ENCODE measurements at regions not wholly inside any gene's neighbourhood (a gene's known extent, or its start where the extent isn't known, plus 50 kb on each side); places are given as distances from the start of the nearest gene placed in this dataset.
A peak's percentile ranks its signal among the peaks of the same experiment; 100 is the strongest.

DNA sequence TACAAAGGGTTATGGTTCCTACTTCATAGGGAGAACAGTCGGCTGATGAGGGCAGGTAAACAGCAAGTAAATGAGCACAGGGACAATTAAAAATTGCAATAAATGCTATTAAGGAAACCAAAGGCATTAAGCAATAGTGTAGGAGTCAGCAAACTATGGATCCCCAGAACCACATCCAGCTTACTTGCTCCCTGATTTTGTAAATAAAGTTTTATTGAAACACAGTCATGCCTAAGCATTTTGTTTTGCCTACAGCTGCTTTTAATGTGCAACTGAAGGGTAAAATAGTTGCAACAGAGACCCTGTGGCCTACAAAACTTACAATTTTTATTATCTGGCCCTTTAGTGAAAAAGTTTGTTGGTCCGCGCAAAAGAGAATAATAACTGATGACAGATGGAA lies 351.2 kb upstream of the NR2F2 start:
- DNase-seq (ENCODE audit: low spot score in 2 of 2) (no peak), FAIRE-seq (no peak)

DNA sequence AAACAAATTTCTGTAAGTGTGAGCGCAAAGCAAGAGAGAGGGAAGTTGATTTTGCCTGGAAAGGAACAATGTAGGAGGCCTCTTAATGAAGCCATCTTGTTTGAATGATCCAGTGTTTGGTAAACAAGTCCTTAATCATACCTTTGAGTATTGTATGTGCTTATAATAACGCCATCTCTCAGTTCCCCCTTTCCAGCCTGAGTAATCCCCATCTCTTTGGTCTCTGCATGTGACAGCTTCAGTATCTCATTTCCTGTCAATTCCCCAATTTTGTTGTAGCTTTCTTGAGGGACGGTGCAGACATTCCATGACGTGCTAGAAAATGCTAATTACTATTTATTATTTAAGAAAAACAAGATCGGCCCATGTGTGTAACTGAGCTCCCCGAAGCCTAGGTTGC lies 349.3 kb upstream of the NR2F2 start:
- no peak for FAIRE-seq
- no peak for DNase-seq (ENCODE audit: low spot score in 2 of 2)

DNA sequence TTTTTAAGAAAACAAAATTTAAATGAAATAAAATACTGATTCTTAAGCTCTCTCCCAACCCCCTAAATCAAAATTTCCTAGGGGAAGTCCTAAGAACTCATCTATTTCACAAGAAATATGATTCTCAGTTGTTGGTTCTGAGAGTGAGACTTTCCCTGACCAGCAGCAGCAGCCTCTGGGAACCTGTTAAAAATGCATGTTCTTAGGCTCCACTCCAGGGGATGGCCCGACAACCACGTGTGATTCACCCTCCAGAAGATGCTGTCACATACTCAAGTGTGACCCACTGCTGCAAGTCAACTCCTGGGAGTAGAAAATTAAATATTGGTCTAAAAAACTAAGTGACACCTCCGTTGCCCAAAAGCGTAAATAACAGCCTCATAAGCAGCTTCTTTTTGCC lies 343.2 kb upstream of the NR2F2 start:
- DNase-seq (ENCODE audit: low spot score in 2 of 2) = no peak
- FAIRE-seq = no peak

DNA sequence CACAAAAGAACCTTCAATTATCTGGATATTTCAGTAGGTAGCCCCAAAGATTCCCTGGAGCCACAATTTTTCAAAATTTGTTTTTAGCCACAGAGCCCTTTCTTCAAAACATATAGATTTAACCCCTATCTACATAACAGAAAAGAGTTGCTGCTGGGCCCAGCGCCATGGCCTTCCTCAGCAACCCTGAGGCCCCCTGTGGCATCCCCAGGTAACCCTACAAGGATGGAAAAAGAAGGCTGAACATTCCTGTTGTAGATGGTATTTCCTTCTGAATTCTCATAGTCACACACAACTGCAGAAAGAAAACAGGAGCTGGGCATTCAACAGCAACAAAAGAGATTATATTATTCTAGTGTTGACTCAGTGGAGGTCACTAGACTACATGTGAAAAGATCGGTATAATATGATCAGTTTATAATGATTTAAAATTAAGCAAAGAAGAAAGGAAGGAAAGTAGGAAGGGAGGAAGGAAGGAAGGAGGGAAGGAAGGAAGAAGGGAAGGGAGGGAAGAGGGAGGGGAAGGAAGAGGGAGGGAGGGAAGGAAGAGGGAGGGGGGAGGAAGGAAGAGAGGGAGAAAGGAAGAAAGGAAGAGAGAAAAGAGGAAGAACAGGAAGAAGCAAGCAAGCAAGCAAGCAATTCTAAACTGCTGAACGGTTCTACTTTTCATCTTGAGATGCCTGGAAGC lies 342.5 kb upstream of the NR2F2 start:
- FAIRE-seq (no peak), DNase-seq (ENCODE audit: low spot score in 2 of 2) (no peak)

DNA sequence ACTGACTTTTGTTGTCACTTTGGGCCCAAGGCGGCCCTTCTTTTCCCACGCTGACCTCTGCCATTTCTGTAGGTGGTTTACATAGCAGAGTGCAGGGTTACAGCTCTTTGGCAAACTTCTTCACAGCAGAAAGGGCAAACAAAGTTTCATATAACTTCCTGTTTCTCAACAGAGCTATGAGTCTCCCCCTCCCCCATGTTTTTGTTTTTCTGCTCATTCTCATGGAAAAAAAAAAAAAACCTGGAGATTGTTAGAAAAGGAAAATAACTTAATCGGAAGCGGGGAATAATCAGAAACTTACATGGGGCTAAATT lies 342.0 kb upstream of the NR2F2 start:
- DNase-seq (ENCODE audit: low spot score in 2 of 2) (no peak), FAIRE-seq (no peak)

DNA sequence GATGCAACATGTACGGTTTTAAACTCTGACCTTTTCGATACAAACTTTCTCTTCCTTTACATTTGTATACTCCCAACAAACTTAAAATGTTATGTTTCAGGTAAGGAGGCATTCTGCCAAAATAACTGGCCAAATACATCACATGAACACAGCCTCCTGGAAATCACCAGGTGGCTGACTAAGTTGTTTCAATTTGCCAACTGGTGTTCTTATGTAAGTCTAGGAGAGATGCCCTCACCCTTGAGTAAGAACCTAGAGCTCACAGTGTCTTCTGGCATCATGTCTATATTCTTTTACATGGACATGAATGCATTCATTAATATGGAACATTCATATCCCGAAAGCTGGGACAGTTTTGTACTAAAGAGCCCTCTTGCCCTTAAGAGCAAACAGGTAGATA lies 341.1 kb upstream of the NR2F2 start:
- FAIRE-seq (no peak), DNase-seq (ENCODE audit: low spot score in 2 of 2) (no peak)

DNA sequence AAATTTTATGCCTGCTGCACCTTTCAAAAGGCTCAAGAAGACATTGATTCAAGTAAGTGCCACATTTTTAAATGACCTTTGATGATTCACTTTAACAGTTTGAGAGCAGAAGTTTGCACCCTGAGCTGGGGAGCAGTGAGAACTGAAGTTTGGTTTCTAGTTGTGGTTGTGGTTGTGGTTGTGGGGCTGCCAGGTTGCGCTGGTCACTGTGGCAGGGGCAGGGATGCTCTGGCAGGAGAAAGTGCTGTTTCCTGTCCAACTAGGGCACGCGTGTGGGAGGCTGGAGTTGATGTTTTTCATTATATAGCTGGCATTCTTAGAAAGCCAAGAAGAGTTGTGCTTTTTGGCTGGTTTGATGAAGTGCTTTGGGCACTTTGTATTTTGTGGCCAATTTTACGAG lies 339.7 kb upstream of the NR2F2 start:
- FAIRE-seq (no peak), DNase-seq (ENCODE audit: low spot score in 2 of 2) (no peak)

DNA sequence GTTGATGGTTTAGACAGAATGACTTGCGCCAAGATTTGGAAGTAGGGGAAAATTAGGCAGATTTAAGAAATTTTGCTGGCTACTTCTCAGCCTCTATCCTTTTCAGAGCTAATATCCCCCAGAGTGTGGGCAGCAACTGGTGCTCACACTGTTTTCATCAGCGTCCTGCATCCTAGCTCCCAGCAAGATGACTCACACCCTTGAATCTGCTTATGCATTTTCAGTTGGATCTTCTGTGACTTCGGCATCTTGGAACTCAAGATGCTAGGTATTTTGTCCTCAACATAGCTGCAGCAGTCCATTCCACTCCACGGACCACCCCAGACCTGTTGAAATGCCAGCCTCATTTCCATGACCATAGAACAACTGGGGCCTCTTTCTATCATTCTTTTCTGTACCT lies 336.1 kb upstream of the NR2F2 start:
- DNase-seq (ENCODE audit: low spot score in 2 of 2) = no peak
- FAIRE-seq = no peak

DNA sequence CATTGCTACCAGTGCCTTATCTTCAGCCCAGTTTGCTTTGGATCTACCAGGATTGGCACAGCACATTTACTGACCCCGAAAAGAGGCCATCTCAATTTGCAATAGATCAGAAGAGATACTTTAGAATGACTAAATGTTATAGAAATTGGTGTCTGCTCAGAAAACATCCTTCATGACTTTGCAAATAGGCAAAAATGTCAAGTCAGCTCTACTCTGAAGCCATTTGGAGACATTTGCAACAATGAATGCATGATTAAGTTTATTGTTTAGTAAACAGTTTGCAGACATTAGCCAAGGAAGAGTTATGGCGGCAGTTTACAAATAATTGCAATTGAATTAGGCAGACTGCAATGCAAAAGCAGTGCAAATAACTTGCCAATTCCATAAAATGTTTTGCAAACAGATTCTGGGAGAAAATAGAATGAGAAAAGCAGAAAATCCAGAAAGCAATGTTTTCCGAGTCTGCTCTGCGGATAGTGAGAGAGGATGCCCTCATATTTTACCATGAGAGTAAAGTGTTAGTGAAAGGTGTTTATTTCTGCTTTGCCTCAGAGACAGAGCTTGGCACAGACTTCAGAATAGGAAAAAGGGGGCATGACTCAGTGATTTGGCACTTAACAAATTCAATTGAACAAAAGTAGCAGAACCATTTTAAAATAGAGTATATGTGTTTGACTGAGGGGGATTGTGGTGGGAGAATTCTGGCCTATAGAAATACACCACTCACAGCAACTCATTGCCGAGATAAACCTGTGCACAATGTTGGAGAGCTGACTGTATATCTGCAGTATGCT lies 334.9 kb upstream of the NR2F2 start:
- no peak for DNase-seq (ENCODE audit: low spot score in 2 of 2)
- FAIRE-seq = no peak

DNA sequence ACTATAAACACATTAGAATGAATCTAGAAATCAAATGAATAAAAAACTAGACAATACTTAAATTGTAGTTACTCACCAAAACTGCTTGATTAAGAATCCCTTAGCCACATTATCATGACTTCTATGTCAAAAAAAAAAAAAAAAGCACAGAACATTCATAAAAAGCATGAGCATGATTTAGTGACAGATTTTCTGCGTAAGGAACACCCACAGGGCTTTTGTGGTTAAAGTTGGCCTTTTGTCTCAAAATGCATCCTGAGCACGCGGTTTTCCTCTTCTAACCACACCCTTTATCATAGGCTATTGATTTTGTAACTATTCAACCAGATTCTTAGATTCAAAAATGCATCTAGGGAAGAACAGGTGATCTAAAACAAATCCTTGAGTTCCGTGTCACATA lies 334.0 kb upstream of the NR2F2 start:
- FAIRE-seq (no peak), DNase-seq (ENCODE audit: low spot score in 2 of 2) (no peak)

DNA sequence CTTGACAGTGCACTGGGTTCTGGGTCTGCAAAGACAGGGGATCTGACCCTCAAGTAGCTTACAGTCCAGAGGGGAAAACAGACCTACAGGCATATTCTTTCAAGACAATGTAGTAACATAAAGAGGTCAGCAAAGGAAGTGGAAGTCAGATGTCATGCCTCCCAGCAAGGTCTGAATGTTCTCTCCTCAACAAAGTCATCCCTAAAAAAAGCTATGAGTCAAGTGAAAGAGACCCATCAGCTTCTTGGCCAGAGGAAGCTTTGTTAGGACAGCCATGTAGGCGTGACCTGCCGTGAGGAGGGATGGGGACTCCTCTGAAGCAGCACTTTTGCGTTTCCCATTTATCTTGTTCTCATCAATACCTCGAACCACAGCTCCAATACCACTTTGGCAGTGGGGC lies 331.6 kb upstream of the NR2F2 start:
- DNase-seq (ENCODE audit: low spot score in 2 of 2) (no peak), FAIRE-seq (no peak)

DNA sequence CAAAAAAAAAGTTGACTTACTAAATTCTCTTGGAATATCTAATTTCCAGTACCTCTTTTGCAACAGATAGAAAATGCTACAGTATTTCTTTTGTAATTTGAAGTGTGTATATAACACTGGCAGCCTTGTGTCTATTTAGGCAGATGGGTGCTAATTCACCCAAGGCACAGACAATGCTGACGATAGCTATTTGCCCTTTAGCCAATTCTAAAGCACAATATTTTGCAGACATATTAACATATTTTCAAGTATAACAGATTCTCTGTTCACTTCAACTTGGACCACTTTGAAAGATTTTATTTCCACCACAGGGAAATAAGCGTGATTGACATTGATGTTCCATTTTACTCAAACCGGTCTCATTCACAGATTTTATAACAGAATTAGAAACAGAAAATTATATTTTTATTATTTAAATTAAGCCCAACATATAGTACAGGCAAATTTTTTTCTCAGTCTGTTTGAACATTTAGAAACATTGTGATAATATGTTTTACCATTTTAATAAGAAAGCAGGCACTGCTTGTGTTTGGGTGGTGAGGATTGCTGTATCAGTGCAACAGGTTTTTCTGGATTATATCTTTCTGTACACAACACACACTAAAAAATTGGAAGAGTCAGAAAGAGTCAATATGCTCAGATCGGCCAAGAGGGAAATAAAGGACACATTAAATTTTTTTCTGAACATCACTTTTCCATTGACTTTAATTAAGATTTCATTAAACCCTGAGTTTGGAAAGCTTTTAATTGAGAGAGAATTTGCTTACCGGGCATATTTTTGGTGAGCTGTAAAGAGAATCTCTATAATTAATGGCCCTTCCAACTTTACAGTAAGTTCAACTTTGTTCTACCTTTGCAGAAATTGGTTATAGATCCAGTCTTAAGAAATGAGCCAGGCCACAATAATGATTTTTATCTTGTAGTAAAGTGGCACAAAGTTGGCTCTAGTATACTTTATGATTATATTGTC lies 327.3 kb upstream of the NR2F2 start:
- FAIRE-seq = no peak
- no peak for DNase-seq (ENCODE audit: low spot score in 2 of 2)

DNA sequence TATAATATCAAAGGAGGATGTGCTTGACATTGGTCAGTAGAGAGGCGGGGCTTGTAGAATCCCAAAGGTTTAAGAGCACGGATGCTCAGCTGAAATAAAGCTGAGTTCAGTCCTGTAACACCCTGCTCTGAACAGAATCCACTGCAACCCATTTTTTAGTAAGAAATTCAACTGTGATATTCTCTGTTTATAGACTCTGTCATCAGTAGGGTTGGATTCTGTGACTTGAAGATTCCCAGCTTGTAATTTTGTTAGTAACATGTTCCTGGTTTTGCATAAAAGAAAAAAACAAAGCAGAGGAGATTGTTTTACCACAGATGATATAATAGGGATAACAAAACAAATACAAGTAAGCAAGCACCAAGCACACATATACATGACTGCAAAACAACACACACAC lies 324.6 kb upstream of the NR2F2 start:
- no peak for DNase-seq (ENCODE audit: low spot score in 2 of 2)
- no peak for FAIRE-seq

DNA sequence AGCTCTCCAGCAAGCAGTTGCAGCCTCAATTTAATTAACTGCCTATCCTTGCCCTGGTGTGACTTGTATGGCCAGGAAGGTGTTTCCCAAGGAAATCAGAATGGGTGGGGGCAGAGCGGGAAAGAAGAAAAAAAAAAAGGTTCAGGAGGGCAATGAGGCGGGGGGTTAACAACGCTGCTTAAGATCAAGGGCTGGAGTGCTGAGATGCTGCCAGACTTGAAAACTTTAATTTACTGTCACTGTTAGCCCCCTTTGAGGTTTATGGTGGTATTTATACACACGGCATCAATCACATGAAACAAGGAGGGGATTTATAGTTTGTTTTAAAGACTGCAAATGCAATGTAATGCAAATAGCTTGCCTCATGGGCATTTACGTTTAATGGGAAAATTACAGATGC lies 319.4 kb upstream of the NR2F2 start:
- DNase-seq (ENCODE audit: low spot score in 2 of 2) = no peak
- FAIRE-seq = no peak

DNA sequence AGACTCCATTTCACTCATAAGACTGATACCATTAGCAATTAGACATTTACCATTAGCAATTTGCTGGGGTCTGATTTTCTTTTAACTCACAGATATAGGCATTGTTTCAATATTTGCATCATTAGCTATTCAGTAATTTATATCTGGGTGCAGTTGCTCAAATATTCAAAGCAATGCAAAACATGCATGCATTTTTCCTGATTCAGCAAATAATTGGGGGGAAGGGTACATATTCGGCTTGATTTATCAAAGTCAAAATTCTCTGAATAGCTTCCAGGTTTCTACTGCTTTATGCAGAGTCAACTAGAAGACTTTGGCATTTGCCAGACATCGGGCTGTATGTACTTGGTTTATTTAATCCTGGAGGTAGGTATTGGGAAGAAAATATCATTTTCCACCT lies 315.6 kb upstream of the NR2F2 start:
- FAIRE-seq (no peak), DNase-seq (ENCODE audit: low spot score in 2 of 2) (no peak)

DNA sequence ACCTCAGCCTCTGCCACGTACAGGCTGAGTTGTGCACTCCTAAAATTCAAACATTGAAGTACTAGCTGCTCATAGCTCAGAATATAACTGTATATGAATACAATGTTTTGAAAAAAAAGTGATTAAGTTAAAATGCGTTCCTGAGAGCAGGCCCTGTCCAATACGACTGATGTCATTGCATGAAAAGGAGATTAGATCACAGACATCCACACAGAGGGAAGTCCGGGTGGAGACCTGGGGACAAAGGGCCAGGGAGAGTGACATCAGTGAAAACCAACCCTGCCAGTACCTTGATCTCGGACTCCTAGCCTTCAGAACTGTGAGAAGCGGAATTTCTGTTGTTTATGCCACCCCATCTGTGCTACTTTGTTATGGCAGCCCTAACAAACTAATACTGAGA lies 311.4 kb upstream of the NR2F2 start:
- FAIRE-seq (no peak), DNase-seq (ENCODE audit: low spot score in 2 of 2) (no peak)

DNA sequence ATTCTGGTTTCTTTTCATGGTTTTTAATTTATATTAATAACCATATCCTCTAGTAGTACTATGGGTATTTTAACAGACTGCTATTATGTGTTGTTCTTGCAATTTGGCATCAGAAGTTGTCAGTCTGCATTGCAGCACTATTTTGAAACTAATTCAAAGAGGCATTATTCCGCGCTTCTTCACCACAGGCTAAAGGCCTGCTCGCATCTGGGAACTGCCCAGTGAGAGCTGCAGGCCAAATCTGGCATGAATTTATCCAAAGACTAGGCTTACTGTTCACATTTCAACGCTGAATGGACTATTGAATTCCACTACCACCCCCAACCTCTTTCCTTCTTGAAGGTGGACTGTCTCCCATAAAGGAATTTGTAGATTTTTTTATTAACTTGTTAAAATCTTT lies 310.4 kb upstream of the NR2F2 start:
- FAIRE-seq (peak; percentile 92), DNase-seq (ENCODE audit: low spot score in 2 of 2) (peak in 1 of 2 donors; percentile 17)

DNA sequence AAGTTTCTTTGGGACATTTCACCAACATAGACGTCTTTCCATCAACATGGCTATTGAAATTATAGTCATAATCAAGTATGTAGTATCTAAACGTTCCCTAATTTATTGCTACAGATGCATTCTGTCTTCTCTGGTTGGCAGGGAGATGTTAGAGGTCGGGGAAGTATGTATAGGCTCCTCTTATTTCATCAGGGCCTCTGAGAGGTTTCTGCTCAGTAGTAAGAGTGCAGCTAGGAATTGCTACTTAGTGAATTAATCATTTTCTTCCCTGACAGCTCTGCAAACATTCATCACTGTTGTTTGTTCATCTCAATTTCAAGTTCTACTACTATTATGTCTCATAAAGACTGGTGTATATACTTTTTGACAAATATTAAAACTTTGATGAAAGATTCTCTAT lies 309.7 kb upstream of the NR2F2 start:
- no peak for DNase-seq (ENCODE audit: low spot score in 2 of 2)
- FAIRE-seq = no peak

DNA sequence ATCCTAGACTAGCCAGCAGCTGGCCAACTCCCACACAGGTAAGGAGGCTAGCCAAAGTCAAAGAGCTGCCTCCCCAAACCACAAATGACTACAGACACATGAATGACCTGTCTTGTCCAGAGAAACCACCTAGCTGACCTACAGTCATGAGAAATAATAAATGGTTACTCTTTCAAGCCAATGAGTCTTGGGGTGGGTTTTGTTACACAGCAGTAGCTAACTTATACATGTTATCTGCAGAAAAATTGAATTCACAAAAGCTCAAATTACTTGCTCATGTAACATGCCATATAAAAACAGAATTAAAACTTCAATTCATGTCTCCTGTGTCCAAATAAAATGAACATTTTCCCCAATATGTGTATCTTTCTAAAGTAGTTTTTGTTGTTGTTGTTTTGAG lies 307.4 kb upstream of the NR2F2 start:
- FAIRE-seq (no peak), DNase-seq (ENCODE audit: low spot score in 2 of 2) (no peak)

DNA sequence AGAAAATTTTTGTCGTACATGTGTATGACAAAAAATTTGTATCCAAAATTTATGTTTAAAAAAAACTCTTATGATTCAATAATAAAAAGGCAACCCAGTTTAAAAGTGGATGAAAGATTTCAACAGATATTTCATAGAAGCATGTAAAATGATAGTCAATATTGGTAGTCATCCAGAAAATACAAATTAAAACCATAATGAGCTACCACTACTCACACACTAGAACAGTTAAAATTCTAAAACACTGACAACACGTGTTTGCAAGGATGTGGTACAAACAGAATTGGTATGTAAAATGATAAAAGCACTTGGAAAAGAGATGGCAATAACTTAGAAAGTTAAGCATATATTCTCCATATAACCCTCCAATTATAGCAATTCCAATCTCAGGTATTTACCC lies 303.0 kb upstream of the NR2F2 start:
- DNase-seq (ENCODE audit: low spot score in 2 of 2) (no peak), FAIRE-seq (no peak)

DNA sequence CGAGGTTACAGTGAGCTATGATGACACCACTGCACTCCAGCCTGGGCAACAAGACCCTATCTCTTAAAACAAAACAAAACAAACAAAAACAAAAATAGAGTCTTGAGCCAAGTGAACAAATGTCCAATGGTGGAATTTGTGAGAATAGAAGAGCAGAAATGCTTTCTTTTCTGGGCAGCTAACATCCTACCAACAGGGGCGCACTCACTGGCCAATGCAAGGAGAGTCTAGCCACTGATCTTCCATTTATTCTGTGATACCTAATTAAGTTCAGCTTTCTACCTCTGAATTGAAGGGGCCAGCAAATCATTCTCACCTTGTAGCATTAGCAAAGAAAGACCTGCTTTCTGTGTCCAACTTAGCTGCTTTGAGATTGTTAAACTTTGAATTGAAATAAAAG lies 301.9 kb upstream of the NR2F2 start:
- no peak for FAIRE-seq
- no peak for DNase-seq (ENCODE audit: low spot score in 2 of 2)
